ENCODE measurements at regions not wholly inside any gene's neighbourhood (a gene's known extent, or its start where the extent isn't known, plus 50 kb on each side); places are given as distances from the start of the nearest gene placed in this dataset.

- no peak for DNase-seq (ENCODE audit: low read depth, low spot score)
- in situ Hi-C loops (cut with HindIII; ENCODE audit: low sequenced_read_pairs), result no loop called here
- H3K4me3 ChIP-seq (ENCODE audit: low read depth, low read length), result no peak overlapping the region
- no peak for TF ChIP-seq CTCF (IDR thresholded peaks at IDR 0.05; ENCODE audit: low read depth, low read length)
These were observed 1096.6 kb downstream of the TSN start for GRCh38 chr2:122851972-122852531.

- DNase-seq (ENCODE audit: low read depth, low spot score), result no peak
- in situ Hi-C loops (cut with HindIII; ENCODE audit: low sequenced_read_pairs), result no loop called here
- no peak for TF ChIP-seq CTCF (IDR thresholded peaks at IDR 0.05; ENCODE audit: low read depth, low read length)
- H3K4me3 ChIP-seq (ENCODE audit: low read depth, low read length), result no peak overlapping the region
These were observed 1101.2 kb downstream of the TSN start for GRCh38 chr2:122856696-122857095.

- no peak for TF ChIP-seq CTCF (IDR thresholded peaks at IDR 0.05; ENCODE audit: low read depth, low read length)
- in situ Hi-C loops (cut with HindIII; ENCODE audit: low sequenced_read_pairs), result no loop called here
- H3K4me3 ChIP-seq (ENCODE audit: low read depth, low read length), result no peak overlapping the region
- DNase-seq (ENCODE audit: low read depth, low spot score), result no peak
These were observed 1102.7 kb downstream of the TSN start for GRCh38 chr2:122858075-122858702.

GRCh38 chr2:122858813-122859212 lies 1103.4 kb downstream of the TSN start:
- no peak for DNase-seq (ENCODE audit: low read depth, low spot score)
- no peak overlapping the region for H3K4me3 ChIP-seq (ENCODE audit: low read depth, low read length)
- TF ChIP-seq CTCF (IDR thresholded peaks at IDR 0.05; ENCODE audit: low read depth, low read length), result no peak
- in situ Hi-C loops (cut with HindIII; ENCODE audit: low sequenced_read_pairs), result no loop called here

- no peak for DNase-seq (ENCODE audit: low read depth, low spot score)
- in situ Hi-C loops (cut with HindIII; ENCODE audit: low sequenced_read_pairs), result no loop called here
- no peak for TF ChIP-seq CTCF (IDR thresholded peaks at IDR 0.05; ENCODE audit: low read depth, low read length)
These were observed 1103.8 kb downstream of the TSN start for GRCh38 chr2:122859260-122859659.

GRCh38 chr2:122863532-122863931 lies 1108.1 kb downstream of the TSN start:
- in situ Hi-C loops (cut with HindIII; ENCODE audit: low sequenced_read_pairs), result no loop called here
- no peak overlapping the region for H3K4me3 ChIP-seq (ENCODE audit: low read depth, low read length)
- TF ChIP-seq CTCF (IDR thresholded peaks at IDR 0.05; ENCODE audit: low read depth, low read length), result no peak
- no peak for DNase-seq (ENCODE audit: low read depth, low spot score)

More at GRCh38 chr2:122859260-122859659, 1103.8 kb downstream of the TSN start:
- H3K4me3 ChIP-seq (ENCODE audit: low read depth, low read length), result no peak overlapping the region

Measured in astrocyte of the spinal cord (primary cell).